Loucy (cell line): ENCODE measurements at regions not wholly inside any gene's neighbourhood (a gene's known extent, or its start where the extent isn't known, plus 50 kb on each side); places are given as distances from the start of the nearest gene placed in this dataset.

Experiments used
- H2AFZ ChIP-seq: fragments of 200-600 bp; sonication (generic); 2 replicates; pipeline ENCODE4 v1.6.0; 2016; ENCODE audit warnings: antibody characterized with exemption, mild to moderate bottlenecking, low read length, moderate library complexity
- H3F3A ChIP-seq: fragments of 200-600 bp; 2 replicates; pipeline ENCODE4 v1.6.0; 2016; ENCODE audit warnings: antibody characterized with exemption, low read depth, mild to moderate bottlenecking
- H3K27me3 ChIP-seq: fragments of 200-600 bp; sonication (generic); 2 replicates; pipeline ENCODE4 v1.6.1; 2014; ENCODE audit warnings: low read length, mild to moderate bottlenecking; ENCODE audit not compliant: insufficient read depth, poor library complexity, severe bottlenecking
- H3K36me3 ChIP-seq: fragments of 200-600 bp; sonication (generic); 2 replicates; pipeline ENCODE4 v1.6.1; 2016; ENCODE audit warnings: low read length; ENCODE audit not compliant: insufficient read depth
- H3K4me1 ChIP-seq: fragments of 200-600 bp; sonication (generic); 2 replicates; pipeline ENCODE4 v1.5.1; 2014; ENCODE audit warnings: low read length, mild to moderate bottlenecking; ENCODE audit not compliant: insufficient read depth, poor library complexity, severe bottlenecking
- H3K4me2 ChIP-seq: fragments of 200-600 bp; sonication (generic); 2 replicates; pipeline ENCODE4 v1.6.0; 2014; ENCODE audit warnings: antibody characterized with exemption, low read length, low read depth, mild to moderate bottlenecking; ENCODE audit not compliant: poor library complexity, severe bottlenecking
- H3K4me3 ChIP-seq: fragments of 200-600 bp; sonication (generic); 2 replicates; pipeline ENCODE4 v1.5.1; 2014; ENCODE audit warnings: low read length, mild to moderate bottlenecking, mixed read lengths; ENCODE audit not compliant: poor library complexity, severe bottlenecking
- H3K79me2 ChIP-seq: fragments of 200-600 bp; sonication (generic); 2 replicates; pipeline ENCODE4 v1.6.1; 2014; ENCODE audit warnings: low read length; ENCODE audit not compliant: insufficient read depth
- H3K9ac ChIP-seq: fragments of 200-600 bp; sonication (generic); 2 replicates; pipeline ENCODE4 v1.6.0; 2014; ENCODE audit warnings: mild to moderate bottlenecking, low read depth, low read length, moderate library complexity; ENCODE audit not compliant: poor library complexity, severe bottlenecking
- H3K9me2 ChIP-seq: fragments of 200-600 bp; sonication (generic); replicated peaks from 2 replicates; pipeline ENCODE4 v1.6.1; 2016; ENCODE audit warnings: low read depth, low read length, mixed read lengths
- H3K9me3 ChIP-seq: fragments of 200-600 bp; sonication (generic); 2 replicates; pipeline ENCODE4 v1.6.1; 2014; ENCODE audit warnings: mild to moderate bottlenecking, antibody characterized with exemption, low read length, low read depth; ENCODE audit not compliant: insufficient read depth
- H4K20me1 ChIP-seq: fragments of 200-600 bp; sonication (generic); 2 replicates; pipeline ENCODE4 v1.6.0; 2014; ENCODE audit warnings: antibody characterized with exemption, low read length, mild to moderate bottlenecking; ENCODE audit not compliant: insufficient read depth, poor library complexity, severe bottlenecking
- CTCF ChIP-seq: fragments of 200-600 bp; sonication (generic); conservative IDR thresholded peaks from 2 replicates; pipeline ENCODE4 v1.5.1; 2014; ENCODE audit warnings: mild to moderate bottlenecking, antibody characterized with exemption, low read length
- EZH2phosphoT487 ChIP-seq: fragments of 200-600 bp; IDR thresholded peaks from 2 replicates; pipeline ENCODE4 v1.6.1; 2018; ENCODE audit warnings: antibody characterized with exemption, mild to moderate bottlenecking, moderate library complexity, borderline replicate concordance

- no peaks in the 10 kb centered on the region for H3K4me1 ChIP-seq
- no peaks in the 10 kb centered on the region; the same call in 1 of the 2 replicates for H3K9me3 ChIP-seq
- no peaks in the 10 kb centered on the region for H4K20me1 ChIP-seq
- H3K36me3 ChIP-seq = no peaks in the 10 kb centered on the region
- H3K4me3 ChIP-seq = no peak overlapping the region
- H3K4me2 ChIP-seq = no peak overlapping the region
- no peaks in the 10 kb centered on the region for H3F3A ChIP-seq
- H3K9me2 ChIP-seq = no peaks in the 10 kb centered on the region
- TF ChIP-seq CTCF (no peak), EZH2phosphoT487 (no peak)
- H2AFZ ChIP-seq = no peak overlapping the region
- H3K9ac ChIP-seq = no peak overlapping the region
- H3K79me2 ChIP-seq = no peaks in the 10 kb centered on the region
- no peaks in the 10 kb centered on the region for H3K27me3 ChIP-seq
Measured at GRCh38 chr14:83559721-83560120, 1970.2 kb upstream of the FLRT2 start.

GRCh38 chr14:83561261-83561660 lies 1968.7 kb upstream of the FLRT2 start:
- no peak for TF ChIP-seq EZH2phosphoT487
- no peak overlapping the region for H3K9ac ChIP-seq

GRCh38 chr14:83566567-83566966 lies 1963.4 kb upstream of the FLRT2 start:
- Histone ChIP-seq H3K9me3 (no peaks in the 10 kb centered on the region; the same call in 1 of the 2 replicates), H3K9ac (no peak overlapping the region), H3K79me2 (no peaks in the 10 kb centered on the region), H3K9me2 (no peaks in the 10 kb centered on the region), H2AFZ (no peak overlapping the region), H3K4me3 (no peak overlapping the region), H3K36me3 (no peaks in the 10 kb centered on the region), H3K4me2 (no peak overlapping the region), H3K27me3 (no peaks in the 10 kb centered on the region), H3F3A (no peaks in the 10 kb centered on the region), H3K4me1 (no peaks in the 10 kb centered on the region), H4K20me1 (no peaks in the 10 kb centered on the region)
- TF ChIP-seq CTCF = no peak
- no peak for TF ChIP-seq EZH2phosphoT487

More at GRCh38 chr14:83561261-83561660, 1968.7 kb upstream of the FLRT2 start:
- no peaks in the 10 kb centered on the region for H3K36me3 ChIP-seq
- H3K9me2 ChIP-seq = no peaks in the 10 kb centered on the region
- H3K4me1 ChIP-seq = no peaks in the 10 kb centered on the region
- no peak overlapping the region for H3K4me3 ChIP-seq
- H3K27me3 ChIP-seq = no peaks in the 10 kb centered on the region
- H4K20me1 ChIP-seq = no peaks in the 10 kb centered on the region
- H3F3A ChIP-seq = no peaks in the 10 kb centered on the region
- H3K79me2 ChIP-seq = no peaks in the 10 kb centered on the region
- no peak overlapping the region for H3K4me2 ChIP-seq
- H2AFZ ChIP-seq = no peak overlapping the region
- H3K9me3 ChIP-seq = no peaks in the 10 kb centered on the region; the same call in 1 of the 2 replicates

- no peaks in the 10 kb centered on the region for H3K79me2 ChIP-seq
- no peaks in the 10 kb centered on the region for H3K9me2 ChIP-seq
- H3K4me1 ChIP-seq = no peaks in the 10 kb centered on the region
- H3K9ac ChIP-seq = no peak overlapping the region
- H3K27me3 ChIP-seq = no peaks in the 10 kb centered on the region
- H3K4me3 ChIP-seq = no peak overlapping the region
- TF ChIP-seq EZH2phosphoT487 (no peak), CTCF (no peak)
- H3K36me3 ChIP-seq = no peaks in the 10 kb centered on the region
- no peaks in the 10 kb centered on the region for H3F3A ChIP-seq
- no peaks in the 10 kb centered on the region for H4K20me1 ChIP-seq
- no peak overlapping the region for H2AFZ ChIP-seq
- no peaks in the 10 kb centered on the region; the same call in 1 of the 2 replicates for H3K9me3 ChIP-seq
- H3K4me2 ChIP-seq = no peak overlapping the region
Measured at GRCh38 chr14:83568141-83568540, 1961.8 kb upstream of the FLRT2 start.
